Kidney epithelial cell (primary cell): ENCODE measurements at regions not wholly inside any gene's neighbourhood (a gene's known extent, or its start where the extent isn't known, plus 50 kb on each side); places are given as distances from the start of the nearest gene placed in this dataset.

Experiments used
- DNase-seq: peaks from one replicate; pipeline ENCODE4 v3.0.0-alpha.2; 2010; ENCODE audit warnings: low read depth
- H3K27me3 ChIP-seq: 2 replicates; pipeline ENCODE4 v1.6.0; 2011; ENCODE audit warnings: low read length; ENCODE audit not compliant: control insufficient read depth, insufficient read depth
- H3K36me3 ChIP-seq: 2 replicates; pipeline ENCODE4 v1.5.1; 2011; ENCODE audit warnings: low read length; ENCODE audit not compliant: control insufficient read depth, insufficient read depth
- H3K4me3 ChIP-seq: 2 replicates; pipeline ENCODE4 v1.5.1; 2011; ENCODE audit warnings: low read depth, mild to moderate bottlenecking, control low read depth, low read length
- CTCF ChIP-seq: IDR thresholded peaks from 2 replicates; pipeline ENCODE4 v1.5.1; 2011; ENCODE audit warnings: mild to moderate bottlenecking, moderate library complexity, low read length, control low read depth, inconsistent platforms; ENCODE audit not compliant: insufficient read depth, poor library complexity, severe bottlenecking

GRCh38 chr11:70584498-70585235 lies 186.3 kb downstream of the CTTN start:
- Histone ChIP-seq H3K4me3 (no peak overlapping the region), H3K27me3 (no peaks in the 10 kb centered on the region), H3K36me3 (no peaks in the 10 kb centered on the region)
- no peak for TF ChIP-seq CTCF
- no peak for DNase-seq

- H3K36me3 ChIP-seq: no peaks in the 10 kb centered on the region
- no peak for DNase-seq
- H3K4me3 ChIP-seq: no peak overlapping the region
- TF ChIP-seq CTCF: no peak
- H3K27me3 ChIP-seq: no peaks in the 10 kb centered on the region
Measured at GRCh38 chr11:70585236-70585545, 186.9 kb downstream of the CTTN start.

GRCh38 chr11:70586261-70587074 lies 188.1 kb downstream of the CTTN start:
- no peaks in the 10 kb centered on the region for H3K27me3 ChIP-seq
- no peak for TF ChIP-seq CTCF
- H3K4me3 ChIP-seq: no peak overlapping the region
- H3K36me3 ChIP-seq: no peaks in the 10 kb centered on the region
- no peak for DNase-seq

- no peak overlapping the region for H3K4me3 ChIP-seq
- no peaks in the 10 kb centered on the region for H3K27me3 ChIP-seq
- DNase-seq: no peak
- no peak for TF ChIP-seq CTCF
- H3K36me3 ChIP-seq: no peaks in the 10 kb centered on the region
Measured at GRCh38 chr11:70587075-70587389, 188.7 kb downstream of the CTTN start.

GRCh38 chr11:70590356-70590991 lies 192.1 kb downstream of the CTTN start:
- TF ChIP-seq CTCF: no peak
- no peaks in the 10 kb centered on the region for H3K27me3 ChIP-seq
- H3K4me3 ChIP-seq: no peak overlapping the region
- DNase-seq: no peak
- H3K36me3 ChIP-seq: no peaks in the 10 kb centered on the region
